Liver (tissue), 3 donors: ENCODE measurements at regions not wholly inside any gene's neighbourhood (a gene's known extent, or its start where the extent isn't known, plus 50 kb on each side); places are given as distances from the start of the nearest gene placed in this dataset.

ENCODE experiments used
- HNF4G ChIP-seq: IDR thresholded peaks from 2 replicates; pipeline ENCODE4 v1.6.1; 2016; ENCODE audit warnings: antibody characterized with exemption
- RAD21 ChIP-seq, 2 donors: IDR thresholded peaks; 2 replicates each; pipeline ENCODE4 v1.6.1; 2016; ENCODE audit warnings: antibody characterized with exemption in 2 of 2, mild to moderate bottlenecking in 2 of 2
- SP1 ChIP-seq: IDR thresholded peaks from 2 replicates; pipeline ENCODE4 v1.6.1; 2018; ENCODE audit warnings: antibody characterized with exemption, mild to moderate bottlenecking
- YY1 ChIP-seq: IDR thresholded peaks from 2 replicates; pipeline ENCODE4 v1.6.1; 2016; ENCODE audit warnings: antibody characterized with exemption, mild to moderate bottlenecking
- TF ChIP-seq, protein P1 (sequence below): fragments of 150-350 bp; IDR thresholded peaks from 2 replicates; pipeline ENCODE4 v1.5.1; 2017; ENCODE audit warnings: improper control_type of control experiment, low read depth, low read length; ENCODE audit not compliant: missing input control
- donor health status: healthy.
- donor health status: healthy.

GRCh38 chrX:45502396-45502795 lies 301.7 kb upstream of the DIPK2B start:
- TF ChIP-seq YY1, result no peak
- TF ChIP-seq, protein P1, sequence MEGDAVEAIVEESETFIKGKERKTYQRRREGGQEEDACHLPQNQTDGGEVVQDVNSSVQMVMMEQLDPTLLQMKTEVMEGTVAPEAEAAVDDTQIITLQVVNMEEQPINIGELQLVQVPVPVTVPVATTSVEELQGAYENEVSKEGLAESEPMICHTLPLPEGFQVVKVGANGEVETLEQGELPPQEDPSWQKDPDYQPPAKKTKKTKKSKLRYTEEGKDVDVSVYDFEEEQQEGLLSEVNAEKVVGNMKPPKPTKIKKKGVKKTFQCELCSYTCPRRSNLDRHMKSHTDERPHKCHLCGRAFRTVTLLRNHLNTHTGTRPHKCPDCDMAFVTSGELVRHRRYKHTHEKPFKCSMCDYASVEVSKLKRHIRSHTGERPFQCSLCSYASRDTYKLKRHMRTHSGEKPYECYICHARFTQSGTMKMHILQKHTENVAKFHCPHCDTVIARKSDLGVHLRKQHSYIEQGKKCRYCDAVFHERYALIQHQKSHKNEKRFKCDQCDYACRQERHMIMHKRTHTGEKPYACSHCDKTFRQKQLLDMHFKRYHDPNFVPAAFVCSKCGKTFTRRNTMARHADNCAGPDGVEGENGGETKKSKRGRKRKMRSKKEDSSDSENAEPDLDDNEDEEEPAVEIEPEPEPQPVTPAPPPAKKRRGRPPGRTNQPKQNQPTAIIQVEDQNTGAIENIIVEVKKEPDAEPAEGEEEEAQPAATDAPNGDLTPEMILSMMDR, result no peak
- TF ChIP-seq RAD21 (IDR thresholded peaks at IDR 0.05), result no peak
- no peak for TF ChIP-seq HNF4G
- TF ChIP-seq SP1, result no peak
